SK-N-SH (cell line): ENCODE measurements at regions not wholly inside any gene's neighbourhood (a gene's known extent, or its start where the extent isn't known, plus 50 kb on each side); places are given as distances from the start of the nearest gene placed in this dataset.

Experiments used
- CTCF ChIA-PET: fragments of 300-600, 350-600 bp; formaldehyde crosslinking; extraction: SDS; loops from one replicate; lab custom pipeline; 2021; lab: Yijun Ruan, JAX
- POLR2A ChIA-PET: fragments of 350-600 bp; sonication (Branson Sonifier 250); formaldehyde crosslinking; extraction: SDS; loops from one replicate; lab custom pipeline; 2020; ENCODE audit warnings: antibody characterized with exemption, inconsistent platforms; lab: Yijun Ruan, JAX
- DNase-seq: peaks from one replicate; pipeline ENCODE4 v3.0.0; 2012
- H2AFZ ChIP-seq: fragments of 200-600 bp; sonication (generic); 2 replicates; pipeline ENCODE4 v1.8.1; 2016; ENCODE audit warnings: antibody characterized with exemption, mild to moderate bottlenecking, low read depth
- H3F3A ChIP-seq: fragments of 200-600 bp; sonication (generic); replicated peaks from 2 replicates; pipeline ENCODE3; 2016; ENCODE audit warnings: antibody characterized with exemption, mild to moderate bottlenecking; ENCODE audit not compliant: insufficient read depth
- H3K27ac ChIP-seq, 2 experiments: fragments of 200-500 bp in 1 of 2; fragments of 200-600 bp in 1 of 2; sonication (Bioruptor generic) in 1 of 2; sonication (generic), shearing (Covaris generic) in 1 of 2; 2 replicates each; pipeline versions ENCODE4 v1.5.1 to v1.6.1; 2014 to 2016; ENCODE audit warnings: low read depth in 2 of 2, inconsistent platforms in 1 of 2, low read length in 1 of 2, mild to moderate bottlenecking in 1 of 2, mixed read lengths in 1 of 2
- H3K27me3 ChIP-seq: fragments of 200-600 bp; sonication (generic), shearing (Covaris generic); 2 replicates; pipeline ENCODE4 v1.6.1; 2016; ENCODE audit warnings: mixed run types; ENCODE audit not compliant: insufficient read depth
- H3K36me3 ChIP-seq, 2 experiments: fragments of 200-500 bp in 1 of 2; fragments of 200-600 bp in 1 of 2; sonication (Bioruptor generic) in 1 of 2; sonication (generic) in 1 of 2; replicated peaks in 1 of 2; 2 replicates each; pipeline versions ENCODE3 to v1.5.1; 2014 to 2016; ENCODE audit warnings: low read length in 1 of 2, mild to moderate bottlenecking in 1 of 2; ENCODE audit not compliant: insufficient read depth in 2 of 2, control insufficient read depth in 1 of 2
- H3K4me1 ChIP-seq, 2 experiments: fragments of 200-500 bp in 1 of 2; fragments of 200-600 bp in 1 of 2; sonication (Bioruptor generic) in 1 of 2; sonication (generic), shearing (Covaris generic) in 1 of 2; 2 replicates each; pipeline versions ENCODE4 v1.5.1 to v1.6.1; 2014 to 2016; ENCODE audit warnings: low read depth in 1 of 2, low read length in 1 of 2, mixed run types in 1 of 2; ENCODE audit not compliant: insufficient read depth in 2 of 2, control insufficient read depth in 1 of 2
- H3K4me2 ChIP-seq: fragments of 200-600 bp; sonication (generic), shearing (Covaris generic); 2 replicates; pipeline ENCODE4 v1.6.1; 2017; ENCODE audit warnings: mixed run types
- H3K4me3 ChIP-seq, 2 experiments: fragments of 200-500 bp in 1 of 2; fragments of 200-600 bp in 1 of 2; sonication (Bioruptor generic) in 1 of 2; sonication (generic), shearing (Covaris generic) in 1 of 2; 2 replicates each; pipeline versions ENCODE4 v1.5.1 to v1.8.1; 2014 to 2016; ENCODE audit warnings: low read depth in 2 of 2, inconsistent platforms in 1 of 2, low read length in 1 of 2, mild to moderate bottlenecking in 1 of 2, mixed read lengths in 1 of 2, moderate library complexity in 1 of 2
- H3K79me2 ChIP-seq: fragments of 200-600 bp; sonication (generic); 2 replicates; pipeline ENCODE4 v1.8.1; 2017; ENCODE audit warnings: mild to moderate bottlenecking; ENCODE audit not compliant: insufficient read depth
- H3K9ac ChIP-seq: fragments of 200-600 bp; sonication (generic); 2 replicates; pipeline ENCODE4 v1.6.1; 2017; ENCODE audit warnings: mixed run types
- H3K9me2 ChIP-seq: fragments of 200-600 bp; sonication (generic); 2 replicates; pipeline ENCODE4 v1.6.1; 2017; ENCODE audit warnings: mixed run types
- H3K9me3 ChIP-seq: fragments of 200-600 bp; sonication (generic); 2 replicates; pipeline ENCODE4 v1.6.1; 2017; ENCODE audit warnings: mixed run types, mild to moderate bottlenecking, moderate library complexity
- H4K20me1 ChIP-seq: fragments of 200-600 bp; sonication (generic); 2 replicates; pipeline ENCODE4 v1.6.1; 2017; ENCODE audit warnings: mild to moderate bottlenecking, mixed run types; ENCODE audit not compliant: insufficient read depth
- CHD2 ChIP-seq: fragments of 150-350 bp; IDR thresholded peaks from 2 replicates; pipeline ENCODE4 v1.6.1; 2018; ENCODE audit warnings: low read length; ENCODE audit not compliant: partially characterized antibody
- ELF1 ChIP-seq: IDR thresholded peaks from 2 replicates; pipeline ENCODE4 v1.4.0; 2012
- EP300 ChIP-seq, 2 experiments: IDR thresholded peaks; 2 replicates each; pipeline versions ENCODE4 v1.4.0 to v1.6.1; 2012; ENCODE audit warnings: borderline replicate concordance in 1 of 2, low read depth in 1 of 2, low read length in 1 of 2
- EZH2phosphoT487 ChIP-seq: fragments of 200-600 bp; sonication (generic); IDR thresholded peaks from 2 replicates; pipeline ENCODE4 v1.6.1; 2017; ENCODE audit warnings: low read depth, mixed run types, mild to moderate bottlenecking, antibody characterized with exemption, moderate library complexity, borderline replicate concordance
- FOXJ3 ChIP-seq: sonication (generic); formaldehyde crosslinking; IDR thresholded peaks from 2 replicates; pipeline ENCODE4 v1.5.1; 2020; ENCODE audit warnings: mild to moderate bottlenecking, missing genetic modification reagents
- FOXM1 ChIP-seq: IDR thresholded peaks from 2 replicates; pipeline ENCODE4 v1.4.0; 2012; ENCODE audit warnings: low read depth, mild to moderate bottlenecking
- GABPA ChIP-seq: IDR thresholded peaks from 2 replicates; pipeline ENCODE4 v1.4.0; 2012; ENCODE audit warnings: low read depth, mild to moderate bottlenecking
- MEF2A ChIP-seq: IDR thresholded peaks from 2 replicates; pipeline ENCODE4 v1.4.0; 2012; ENCODE audit warnings: low read depth, borderline replicate concordance
- NFIC ChIP-seq: IDR thresholded peaks from 2 replicates; pipeline ENCODE4 v1.4.0; 2012; ENCODE audit warnings: borderline replicate concordance
- RAD21 ChIP-seq: IDR thresholded peaks from 2 replicates; pipeline ENCODE4 v1.6.1; 2012; ENCODE audit warnings: mild to moderate bottlenecking, low read length
- RCOR1 ChIP-seq: fragments of 150-350 bp; IDR thresholded peaks from 2 replicates; pipeline ENCODE4 v1.6.1; 2017; ENCODE audit warnings: antibody characterized with exemption, low read length
- TCF12 ChIP-seq: IDR thresholded peaks from 2 replicates; pipeline ENCODE4 v1.4.0; 2012
- USF2 ChIP-seq: fragments of 150-350 bp; IDR thresholded peaks from 2 replicates; pipeline ENCODE4 v1.6.1; 2017; ENCODE audit warnings: antibody characterized with exemption, low read length, low read depth, borderline replicate concordance
- YY1 ChIP-seq: IDR thresholded peaks from 2 replicates; pipeline ENCODE4 v1.4.0; 2012; ENCODE audit warnings: low read depth, mild to moderate bottlenecking
- WGBS: methylation state at CpG from one replicate; pipeline ENCODE4 v1.1.6; 2017; ENCODE audit warnings: low lambda C conversion rate; 5-methylcytosine and 5-hydroxymethylcytosine counted together
- TF ChIP-seq, protein P1 (sequence below): IDR thresholded peaks from 2 replicates; pipeline ENCODE4 v1.6.1; 2012; ENCODE audit warnings: mild to moderate bottlenecking, low read depth, low read length, moderate library complexity
- TF ChIP-seq, protein P2 (sequence below): IDR thresholded peaks from 2 replicates; pipeline ENCODE4 v1.4.0; 2012; ENCODE audit warnings: low read depth, borderline replicate concordance

- Histone ChIP-seq H3K4me2 (no peak overlapping the region), H3F3A (no peaks in the 10 kb centered on the region), H3K9me2 (no peaks in the 10 kb centered on the region; the same call in 1 of the 2 replicates), H3K9me3 (no peaks in the 10 kb centered on the region), H3K27me3 (no peaks in the 10 kb centered on the region), H3K4me3 (no peak overlapping the region)
- POLR2A ChIA-PET = no interaction called here
- TF ChIP-seq EZH2phosphoT487 (no peak), FOXJ3 (CRISPR knock-in tag) (no peak), CHD2 (no peak), YY1 (no peak), RCOR1 (no peak), MEF2A (no peak), GABPA (no peak), EP300 (IDR thresholded peaks at IDR 0.05; ENCODE audit: borderline replicate concordance in 1 of 2, low read depth in 1 of 2, low read length in 1 of 2) (no peak), FOXM1 (no peak), TCF12 (no peak), ELF1 (no peak), RAD21 (no peak), USF2 (no peak), NFIC (no peak)
- TF ChIP-seq, protein P1, sequence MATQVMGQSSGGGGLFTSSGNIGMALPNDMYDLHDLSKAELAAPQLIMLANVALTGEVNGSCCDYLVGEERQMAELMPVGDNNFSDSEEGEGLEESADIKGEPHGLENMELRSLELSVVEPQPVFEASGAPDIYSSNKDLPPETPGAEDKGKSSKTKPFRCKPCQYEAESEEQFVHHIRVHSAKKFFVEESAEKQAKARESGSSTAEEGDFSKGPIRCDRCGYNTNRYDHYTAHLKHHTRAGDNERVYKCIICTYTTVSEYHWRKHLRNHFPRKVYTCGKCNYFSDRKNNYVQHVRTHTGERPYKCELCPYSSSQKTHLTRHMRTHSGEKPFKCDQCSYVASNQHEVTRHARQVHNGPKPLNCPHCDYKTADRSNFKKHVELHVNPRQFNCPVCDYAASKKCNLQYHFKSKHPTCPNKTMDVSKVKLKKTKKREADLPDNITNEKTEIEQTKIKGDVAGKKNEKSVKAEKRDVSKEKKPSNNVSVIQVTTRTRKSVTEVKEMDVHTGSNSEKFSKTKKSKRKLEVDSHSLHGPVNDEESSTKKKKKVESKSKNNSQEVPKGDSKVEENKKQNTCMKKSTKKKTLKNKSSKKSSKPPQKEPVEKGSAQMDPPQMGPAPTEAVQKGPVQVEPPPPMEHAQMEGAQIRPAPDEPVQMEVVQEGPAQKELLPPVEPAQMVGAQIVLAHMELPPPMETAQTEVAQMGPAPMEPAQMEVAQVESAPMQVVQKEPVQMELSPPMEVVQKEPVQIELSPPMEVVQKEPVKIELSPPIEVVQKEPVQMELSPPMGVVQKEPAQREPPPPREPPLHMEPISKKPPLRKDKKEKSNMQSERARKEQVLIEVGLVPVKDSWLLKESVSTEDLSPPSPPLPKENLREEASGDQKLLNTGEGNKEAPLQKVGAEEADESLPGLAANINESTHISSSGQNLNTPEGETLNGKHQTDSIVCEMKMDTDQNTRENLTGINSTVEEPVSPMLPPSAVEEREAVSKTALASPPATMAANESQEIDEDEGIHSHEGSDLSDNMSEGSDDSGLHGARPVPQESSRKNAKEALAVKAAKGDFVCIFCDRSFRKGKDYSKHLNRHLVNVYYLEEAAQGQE = no peak
- TF ChIP-seq, protein P2, sequence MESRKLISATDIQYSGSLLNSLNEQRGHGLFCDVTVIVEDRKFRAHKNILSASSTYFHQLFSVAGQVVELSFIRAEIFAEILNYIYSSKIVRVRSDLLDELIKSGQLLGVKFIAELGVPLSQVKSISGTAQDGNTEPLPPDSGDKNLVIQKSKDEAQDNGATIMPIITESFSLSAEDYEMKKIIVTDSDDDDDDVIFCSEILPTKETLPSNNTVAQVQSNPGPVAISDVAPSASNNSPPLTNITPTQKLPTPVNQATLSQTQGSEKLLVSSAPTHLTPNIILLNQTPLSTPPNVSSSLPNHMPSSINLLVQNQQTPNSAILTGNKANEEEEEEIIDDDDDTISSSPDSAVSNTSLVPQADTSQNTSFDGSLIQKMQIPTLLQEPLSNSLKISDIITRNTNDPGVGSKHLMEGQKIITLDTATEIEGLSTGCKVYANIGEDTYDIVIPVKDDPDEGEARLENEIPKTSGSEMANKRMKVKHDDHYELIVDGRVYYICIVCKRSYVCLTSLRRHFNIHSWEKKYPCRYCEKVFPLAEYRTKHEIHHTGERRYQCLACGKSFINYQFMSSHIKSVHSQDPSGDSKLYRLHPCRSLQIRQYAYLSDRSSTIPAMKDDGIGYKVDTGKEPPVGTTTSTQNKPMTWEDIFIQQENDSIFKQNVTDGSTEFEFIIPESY = no peak
- TF ChIP-seq, all 33 proteins: peak for 0
- CTCF ChIA-PET = no interaction called here
- no peak overlapping the region for H3K27ac ChIP-seq
- no peaks in the 10 kb centered on the region for H3K36me3 ChIP-seq
- no peak for DNase-seq
- no peak overlapping the region for H2AFZ ChIP-seq
- no peak overlapping the region for H3K9ac ChIP-seq
- H3K4me1 ChIP-seq = no peaks in the 10 kb centered on the region
- H4K20me1 ChIP-seq = no peaks in the 10 kb centered on the region
- WGBS = 40% methylated on average over 1 of the region's 1 CpG
- H3K79me2 ChIP-seq = no peaks in the 10 kb centered on the region
Measured at GRCh38 chr2:116487336-116487735, 1327.2 kb upstream of the DDX18 start.
